Endothelial cell of umbilical vein (primary cell): ENCODE measurements at regions not wholly inside any gene's neighbourhood (a gene's known extent, or its start where the extent isn't known, plus 50 kb on each side); places are given as distances from the start of the nearest gene placed in this dataset.

Experiments used
- BruUV-seq: library from RNA; stranded (reverse); fragments of 400-500 nt; replicated peaks from 2 replicates; lab custom pipeline; 2021; lab: Mats Ljungman, UMichigan
- CTCF ChIA-PET: fragments of 300-600, 350-600 bp; sonication (Branson Sonifier 250); formaldehyde crosslinking; loops from one replicate; lab custom pipeline; 2021; ENCODE audit warnings: antibody characterized with exemption, inconsistent platforms; lab: Charles Lee
- POLR2A ChIA-PET: fragments of 300-600, 350-600 bp; sonication (Branson Sonifier 250); formaldehyde crosslinking; loops from one replicate; lab custom pipeline; 2021; ENCODE audit warnings: antibody characterized with exemption, inconsistent platforms; lab: Charles Lee
- DNase-seq: peaks from one replicate; pipeline ENCODE4 v3.0.0-alpha.2; 2011; ENCODE audit warnings: low read depth, low spot score
- FAIRE-seq: peaks from 2 replicates; lab custom pipeline; 2011; peaks lifted over from hg19 to GRCh38; lab: Jason Lieb, UNC
- H2AFZ ChIP-seq: 2 replicates; pipeline ENCODE4 v1.6.0; 2012; ENCODE audit warnings: low read depth, low read length, control low read depth, inconsistent platforms
- H3K27ac ChIP-seq: 2 replicates; pipeline ENCODE4 v1.5.1; 2011; ENCODE audit warnings: low read depth, mild to moderate bottlenecking, control low read depth, low read length, moderate library complexity; ENCODE audit not compliant: insufficient read depth
- H3K27me3 ChIP-seq, 2 experiments: 2 replicates each; pipeline versions ENCODE4 v1.6.0 to v1.6.1; 2011; ENCODE audit warnings: low read length in 2 of 2, mixed read lengths in 1 of 2; ENCODE audit not compliant: control insufficient read depth in 2 of 2, insufficient read depth in 2 of 2
- H3K36me3 ChIP-seq, 2 experiments: 2 replicates in 1 of 2; 3 replicates in 1 of 2; pipeline ENCODE4 v1.5.1; 2011; ENCODE audit warnings: low read length in 2 of 2, mild to moderate bottlenecking in 1 of 2, moderate library complexity in 1 of 2; ENCODE audit not compliant: control insufficient read depth in 2 of 2, insufficient read depth in 2 of 2; ENCODE audit errors: extremely low read depth in 1 of 2
- H3K4me1 ChIP-seq: 3 replicates; pipeline ENCODE4 v1.5.1; 2011; ENCODE audit warnings: mild to moderate bottlenecking, low read length; ENCODE audit not compliant: control insufficient read depth, insufficient read depth; ENCODE audit errors: extremely low read depth
- H3K4me2 ChIP-seq: 2 replicates; pipeline ENCODE4 v1.6.1; 2011; ENCODE audit warnings: low read length, control low read depth, mixed read lengths; ENCODE audit not compliant: insufficient read depth
- H3K4me3 ChIP-seq, 3 experiments: fragments of 200-600 bp in 1 of 3; sonication (generic), shearing (Covaris generic) in 1 of 3; replicated peaks in 1 of 3; 2 replicates each; pipeline ENCODE4 v1.5.1; 2011 to 2016; ENCODE audit warnings: control low read depth in 3 of 3, low read length in 3 of 3, mild to moderate bottlenecking in 2 of 3, inconsistent platforms in 1 of 3, low read depth in 1 of 3, moderate library complexity in 1 of 3; ENCODE audit not compliant: insufficient read depth in 1 of 3
- H3K79me2 ChIP-seq: 2 replicates; pipeline ENCODE4 v1.6.0; 2012; ENCODE audit warnings: low read length, inconsistent platforms; ENCODE audit not compliant: control insufficient read depth, insufficient read depth
- H3K9ac ChIP-seq: replicated peaks from 2 replicates; pipeline ENCODE3; 2011; ENCODE audit warnings: low read length, control low read depth; ENCODE audit not compliant: insufficient read depth; ENCODE audit errors: extremely low read depth
- H3K9me1 ChIP-seq: replicated peaks from 3 replicates; pipeline ENCODE4 v1.6.0; 2011; ENCODE audit warnings: mild to moderate bottlenecking, low read length; ENCODE audit not compliant: control insufficient read depth, insufficient read depth; ENCODE audit errors: extremely low read depth
- H3K9me3 ChIP-seq: replicated peaks from 2 replicates; pipeline ENCODE4 v1.5.1; 2012; ENCODE audit warnings: low read length, inconsistent platforms; ENCODE audit not compliant: control insufficient read depth, insufficient read depth
- H4K20me1 ChIP-seq: replicated peaks from 2 replicates; pipeline ENCODE3; 2011; ENCODE audit warnings: mild to moderate bottlenecking, low read length; ENCODE audit not compliant: control insufficient read depth, insufficient read depth; ENCODE audit errors: extremely low read depth
- CTCF ChIP-seq, 2 donors: IDR thresholded peaks; 1 replicate in 1 of 2; 2 replicates in 1 of 2; pipeline ENCODE4 v1.5.1; 2011; ENCODE audit warnings: low read length in 2 of 2, mild to moderate bottlenecking in 2 of 2, moderate library complexity in 2 of 2, control low read depth in 1 of 2, inconsistent platforms in 1 of 2, low read depth in 1 of 2; ENCODE audit not compliant: insufficient read depth in 1 of 2; ENCODE audit errors: extremely low read depth in 1 of 2
- EZH2 ChIP-seq: IDR thresholded peaks from 2 replicates; pipeline ENCODE4 v1.6.1; 2012; ENCODE audit warnings: borderline replicate concordance, low read depth, mild to moderate bottlenecking, moderate library complexity, low read length, inconsistent platforms; ENCODE audit not compliant: severe bottlenecking
- FOS ChIP-seq: IDR thresholded peaks from 2 replicates; pipeline ENCODE4 v1.6.1; 2011; ENCODE audit warnings: mild to moderate bottlenecking, low read length, moderate library complexity, borderline replicate concordance; ENCODE audit not compliant: insufficient read depth
- JUN ChIP-seq: IDR thresholded peaks from 2 replicates; pipeline ENCODE4 v1.6.1; 2011; ENCODE audit warnings: borderline replicate concordance, low read depth; ENCODE audit not compliant: insufficient read length, insufficient read depth
- MAX ChIP-seq: IDR thresholded peaks from 2 replicates; pipeline ENCODE4 v1.6.1; 2011; ENCODE audit not compliant: insufficient read depth, insufficient read length
- MYC ChIP-seq: IDR thresholded peaks from one replicate; pipeline ENCODE4 v1.6.1; 2011; ENCODE audit warnings: mild to moderate bottlenecking, low read depth, low read length
- POLR2A ChIP-seq: IDR thresholded peaks from 2 replicates; pipeline ENCODE4 v1.6.1; 2012; ENCODE audit warnings: low read depth, mild to moderate bottlenecking, control low read depth, low read length
- POLR2AphosphoS5 ChIP-seq: IDR thresholded peaks from 2 replicates; pipeline ENCODE4 v1.6.1; 2012; ENCODE audit warnings: low read depth, mild to moderate bottlenecking, control low read depth, low read length, moderate library complexity; ENCODE audit not compliant: insufficient read depth
- dilution Hi-C: fragments of 300-500 bp; cut with MboI; formaldehyde crosslinking; loops from one replicate; pipeline ENCODE4 v1.15.0; 2019; ENCODE audit warnings: low sequenced_read_pairs; ENCODE audit not compliant: extremely low pct_ligation_motif_present
- intact Hi-C: fragments of 100-400 bp; cut with micrococcal nuclease; formaldehyde crosslinking; loops from one replicate; pipeline ENCODE4 v1.10.0; 2022

DNA sequence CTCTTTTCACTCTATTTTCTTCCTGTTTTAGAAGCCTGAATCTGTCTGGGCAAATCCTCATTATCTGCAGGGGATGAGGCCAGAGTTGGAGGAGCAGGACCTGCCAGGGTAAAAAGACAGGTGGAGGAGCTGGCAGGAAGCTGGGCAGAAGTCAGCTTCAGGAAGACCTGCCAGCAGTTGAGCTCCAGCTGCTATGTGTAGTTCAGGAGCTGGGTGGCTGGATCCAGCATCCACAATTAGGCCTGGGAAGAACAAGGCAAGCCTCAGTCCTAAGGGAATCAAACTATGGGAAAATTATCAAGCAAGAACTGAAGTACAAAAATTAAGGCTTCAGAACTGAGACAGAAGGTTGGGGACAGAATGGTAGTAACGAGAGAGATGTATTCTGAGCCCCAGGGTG, 174.0 kb downstream of the MREG start:
- dilution Hi-C loops: no loop called here
- Histone ChIP-seq H2AFZ (no peak overlapping the region), H3K79me2 (peaks cover 86% of the 10 kb centered on the region), H3K4me3 (no peak overlapping the region), H3K27ac (no peak overlapping the region), H3K36me3 (peaks cover 6 to 7% of the 10 kb centered on the region in 2 experiments), H3K4me1 (peaks cover 59% of the 10 kb centered on the region), H3K9me3 (no peaks in the 10 kb centered on the region), H3K9me1 (no peaks in the 10 kb centered on the region), H3K4me2 (no peak overlapping the region), H3K9ac (no peak overlapping the region), H3K27me3 (no peaks in the 10 kb centered on the region), H4K20me1 (no peaks in the 10 kb centered on the region)
- no peak for DNase-seq
- no peak for FAIRE-seq
- TF ChIP-seq MAX: no peak
- TF ChIP-seq POLR2AphosphoS5: no peak
- no peak for TF ChIP-seq EZH2
- no peak for TF ChIP-seq FOS
- no peak for TF ChIP-seq POLR2A
- no peak for TF ChIP-seq JUN
- no peak for TF ChIP-seq MYC
- no TSS peak for BruUV-seq
- ChIA-PET POLR2A (no interaction called here), CTCF (no interaction called here)
- intact Hi-C loops: no loop called here

GRCh38 chr2:215836881-215837280, 176.5 kb downstream of the MREG start:
- Histone ChIP-seq H3K4me1 (peaks cover 57% of the 10 kb centered on the region), H3K4me2 (no peak overlapping the region), H3K9ac (no peak overlapping the region), H3K4me3 (no peak overlapping the region), H3K36me3 (peaks cover 4 to 5% of the 10 kb centered on the region in 2 experiments), H2AFZ (no peak overlapping the region), H4K20me1 (no peaks in the 10 kb centered on the region), H3K9me3 (no peaks in the 10 kb centered on the region), H3K27ac (no peak overlapping the region), H3K27me3 (no peaks in the 10 kb centered on the region), H3K9me1 (no peaks in the 10 kb centered on the region), H3K79me2 (peaks cover 78% of the 10 kb centered on the region)
- no TSS peak for BruUV-seq
- dilution Hi-C loops: no loop called here
- ChIA-PET CTCF (no interaction called here), POLR2A (no interaction called here)
- intact Hi-C loops: no loop called here
- no peak for TF ChIP-seq POLR2AphosphoS5
- no peak for TF ChIP-seq CTCF (IDR thresholded peaks at IDR 0.05; ENCODE audit: extremely low read depth in 1 of 2, insufficient read depth in 1 of 2, low read depth in 1 of 2, low read length in 2 of 2)
- DNase-seq (no peak), FAIRE-seq (no peak)
